NT2/D1 (cell line): ENCODE measurements at regions not wholly inside any gene's neighbourhood (a gene's known extent, or its start where the extent isn't known, plus 50 kb on each side); places are given as distances from the start of the nearest gene placed in this dataset.

Experiments used
- DNase-seq: peaks from one replicate; pipeline ENCODE4 v3.0.0-alpha.2; 2011; ENCODE audit warnings: low read depth, low spot score
- H3K27me3 ChIP-seq: 2 replicates; pipeline ENCODE4 v1.6.0; 2011; ENCODE audit warnings: mild to moderate bottlenecking; ENCODE audit not compliant: insufficient read length, insufficient read depth
- H3K36me3 ChIP-seq: 2 replicates; pipeline ENCODE4 v1.6.1; 2011; ENCODE audit warnings: mild to moderate bottlenecking, low read length, mixed read lengths; ENCODE audit not compliant: insufficient read depth, insufficient read length
- H3K4me1 ChIP-seq: 2 replicates; pipeline ENCODE4 v1.5.1; 2011; ENCODE audit not compliant: insufficient read depth, insufficient read length
- H3K4me3 ChIP-seq: 2 replicates; pipeline ENCODE4 v1.5.1; 2011; ENCODE audit warnings: low read depth; ENCODE audit not compliant: insufficient read length
- H3K9ac ChIP-seq: 2 replicates; pipeline ENCODE4 v1.6.0; 2011; ENCODE audit warnings: low read depth; ENCODE audit not compliant: insufficient read length
- H3K9me3 ChIP-seq: 2 replicates; pipeline ENCODE4 v1.5.1; 2011; ENCODE audit warnings: mild to moderate bottlenecking, low read length; ENCODE audit not compliant: insufficient read depth
- SUZ12 ChIP-seq: IDR thresholded peaks from 2 replicates; pipeline ENCODE4 v1.6.1; 2011; ENCODE audit not compliant: insufficient read length, insufficient read depth; ENCODE audit errors: extremely low read depth
- YY1 ChIP-seq: IDR thresholded peaks from 2 replicates; pipeline ENCODE4 v1.6.1; 2011; ENCODE audit not compliant: insufficient read length, insufficient read depth
- ZNF274 ChIP-seq: IDR thresholded peaks from 2 replicates; pipeline ENCODE4 v1.6.1; 2011; ENCODE audit warnings: mild to moderate bottlenecking, low read depth, low read length

DNA sequence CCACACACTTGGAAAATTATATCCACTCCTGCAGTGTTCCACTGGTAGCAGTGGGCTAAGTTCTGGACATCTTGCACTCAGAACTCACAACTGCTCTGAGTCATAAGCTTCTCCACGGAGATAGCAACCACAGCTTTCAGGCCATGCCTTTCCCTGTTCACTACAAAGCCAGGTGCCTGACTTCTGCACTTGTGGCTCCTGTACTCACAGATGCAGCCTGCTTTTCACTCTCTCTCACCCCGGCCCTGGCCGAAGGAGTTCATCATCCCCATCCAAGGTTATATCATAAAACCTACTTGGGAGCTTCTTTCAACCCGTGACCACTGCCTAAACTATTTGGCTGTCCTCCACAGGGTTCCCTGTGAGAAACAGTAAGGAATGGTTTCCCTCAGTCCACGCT lies 999.4 kb downstream of the GLUD2 start:
- no peaks in the 10 kb centered on the region for H3K4me1 ChIP-seq

GRCh38 chrX:122047261-122047660 lies 999.9 kb downstream of the GLUD2 start:
- Histone ChIP-seq H3K36me3 (no peaks in the 10 kb centered on the region), H3K27me3 (no peaks in the 10 kb centered on the region), H3K9ac (no peak overlapping the region), H3K4me3 (no peak overlapping the region), H3K4me1 (no peaks in the 10 kb centered on the region), H3K9me3 (no peaks in the 10 kb centered on the region)
- DNase-seq, result no peak
- TF ChIP-seq ZNF274, result no peak
- no peak for TF ChIP-seq YY1
- no peak for TF ChIP-seq SUZ12

More for the DNA sequence above, 999.4 kb downstream of the GLUD2 start:
- H3K9ac ChIP-seq, result no peak overlapping the region
- DNase-seq, result no peak
- TF ChIP-seq YY1, result no peak
- no peak for TF ChIP-seq ZNF274
- no peak for TF ChIP-seq SUZ12
- no peaks in the 10 kb centered on the region for H3K9me3 ChIP-seq
- no peaks in the 10 kb centered on the region for H3K36me3 ChIP-seq
- H3K4me3 ChIP-seq, result no peak overlapping the region
- no peaks in the 10 kb centered on the region for H3K27me3 ChIP-seq

- no peak for DNase-seq
- Histone ChIP-seq H3K4me1 (no peaks in the 10 kb centered on the region), H3K36me3 (no peaks in the 10 kb centered on the region), H3K27me3 (no peaks in the 10 kb centered on the region), H3K9me3 (no peaks in the 10 kb centered on the region), H3K4me3 (no peak overlapping the region), H3K9ac (no peak overlapping the region)
- no peak for TF ChIP-seq SUZ12
Observed at GRCh38 chrX:122055460-122055859, 1008.0 kb downstream of the GLUD2 start.

- no peak for DNase-seq
- TF ChIP-seq YY1, result no peak
- no peak for TF ChIP-seq ZNF274
- no peak for TF ChIP-seq SUZ12
- no peaks in the 10 kb centered on the region for H3K27me3 ChIP-seq
Observed at GRCh38 chrX:122055979-122056715, 1008.7 kb downstream of the GLUD2 start.

DNA sequence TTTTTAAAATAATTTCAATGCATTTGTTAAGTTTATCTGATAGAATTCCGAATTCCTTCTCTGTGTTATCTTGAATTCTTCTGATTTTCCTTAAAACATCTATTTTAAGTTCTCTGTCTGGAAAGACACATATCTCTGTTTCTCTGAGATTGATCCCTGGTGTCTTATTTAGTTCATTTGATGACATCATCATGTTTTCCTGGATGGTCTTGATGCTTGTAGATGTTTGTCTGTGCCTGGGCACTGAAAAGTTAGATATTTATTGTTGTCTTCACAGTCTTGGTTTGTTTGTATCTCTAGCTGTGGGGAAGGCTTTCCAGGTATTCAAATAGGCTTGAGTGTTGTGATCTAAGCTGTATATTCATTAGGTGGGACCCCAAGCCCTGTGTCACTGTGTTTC lies 1028.8 kb downstream of the GLUD2 start:
- H3K4me3 ChIP-seq, result no peak overlapping the region
- TF ChIP-seq YY1, result no peak
- TF ChIP-seq ZNF274, result no peak
- TF ChIP-seq SUZ12, result no peak
- no peaks in the 10 kb centered on the region for H3K27me3 ChIP-seq
- no peaks in the 10 kb centered on the region for H3K9me3 ChIP-seq
- H3K4me1 ChIP-seq, result no peaks in the 10 kb centered on the region
- no peaks in the 10 kb centered on the region for H3K36me3 ChIP-seq
- DNase-seq, result no peak
- no peak overlapping the region for H3K9ac ChIP-seq

More at GRCh38 chrX:122055979-122056715, 1008.7 kb downstream of the GLUD2 start:
- H3K4me1 ChIP-seq, result no peaks in the 10 kb centered on the region
- H3K4me3 ChIP-seq, result no peak overlapping the region
- no peaks in the 10 kb centered on the region for H3K36me3 ChIP-seq
- H3K9me3 ChIP-seq, result no peaks in the 10 kb centered on the region
- H3K9ac ChIP-seq, result no peak overlapping the region

DNA sequence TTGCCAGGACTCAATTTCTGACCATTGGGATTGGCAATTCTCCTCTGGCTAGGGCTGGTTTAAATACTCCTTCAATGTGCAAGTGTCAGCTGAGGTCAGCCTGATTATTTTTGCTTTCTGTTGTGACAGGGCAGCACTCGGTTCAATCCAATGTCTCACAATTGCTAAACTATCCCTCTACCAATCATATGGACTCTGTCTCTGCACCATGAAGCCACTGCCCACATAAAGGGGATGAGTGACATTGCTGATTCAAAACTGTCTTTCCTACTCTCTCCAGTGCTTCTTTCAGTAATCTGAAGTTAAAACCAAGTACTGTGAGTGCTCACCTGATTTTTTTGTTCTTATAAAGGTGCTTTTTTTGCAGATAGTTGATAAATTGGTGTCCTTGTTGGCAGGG lies 1030.7 kb downstream of the GLUD2 start:
- Histone ChIP-seq H3K9ac (no peak overlapping the region), H3K4me3 (no peak overlapping the region), H3K36me3 (no peaks in the 10 kb centered on the region), H3K4me1 (no peaks in the 10 kb centered on the region), H3K27me3 (no peaks in the 10 kb centered on the region), H3K9me3 (no peaks in the 10 kb centered on the region)
- TF ChIP-seq ZNF274 (no peak), YY1 (no peak), SUZ12 (no peak)
- DNase-seq, result no peak

DNA sequence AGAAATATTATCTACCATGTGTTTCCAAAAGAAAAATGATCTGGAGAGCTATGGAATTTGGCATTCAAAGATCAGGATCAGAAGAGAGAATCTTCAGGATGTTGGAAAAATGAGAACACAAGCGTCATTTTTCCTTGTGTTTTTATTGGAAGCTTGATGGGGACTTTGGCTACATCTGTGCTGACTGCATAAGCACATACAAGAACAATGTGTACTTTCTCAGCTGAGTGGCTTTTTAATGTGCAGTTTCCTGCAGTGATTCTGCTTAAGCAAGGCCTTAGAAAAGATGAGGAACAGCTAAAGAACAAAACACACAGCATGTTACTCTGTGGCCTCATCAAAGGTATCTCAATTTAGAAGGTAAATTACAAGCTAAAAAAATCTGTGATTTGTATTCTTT lies 1039.9 kb downstream of the GLUD2 start:
- Histone ChIP-seq H3K36me3 (no peaks in the 10 kb centered on the region), H3K4me1 (no peaks in the 10 kb centered on the region), H3K9me3 (no peaks in the 10 kb centered on the region), H3K9ac (no peak overlapping the region), H3K27me3 (no peaks in the 10 kb centered on the region), H3K4me3 (no peak overlapping the region)
- TF ChIP-seq ZNF274 (no peak), YY1 (no peak), SUZ12 (no peak)
- no peak for DNase-seq
